ENCODE measurements at regions not wholly inside any gene's neighbourhood (a gene's known extent, or its start where the extent isn't known, plus 50 kb on each side); places are given as distances from the start of the nearest gene placed in this dataset.
A peak's percentile ranks its signal among the peaks of the same experiment; 100 is the strongest.

DNA sequence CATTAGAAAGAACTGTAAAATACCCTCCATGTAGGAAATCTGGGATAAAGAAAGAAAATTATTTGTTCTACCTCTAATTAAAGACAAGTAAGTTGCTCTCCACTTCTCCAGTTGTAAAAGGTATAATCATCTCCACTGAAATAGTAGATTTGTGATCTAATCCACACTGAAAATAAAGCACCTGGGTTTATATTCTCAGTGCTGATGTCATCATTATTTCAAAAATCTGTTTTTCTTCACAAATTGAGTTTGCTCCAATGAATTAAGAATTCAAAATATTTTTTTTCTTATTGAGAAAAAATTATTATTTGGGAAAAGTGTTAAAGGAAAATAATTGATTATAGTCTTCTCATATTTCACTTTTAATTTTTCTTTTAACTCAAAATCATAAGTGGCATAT lies 869.2 kb downstream of the SLC16A7 start:
- CTCF ChIA-PET = no interaction called here

DNA sequence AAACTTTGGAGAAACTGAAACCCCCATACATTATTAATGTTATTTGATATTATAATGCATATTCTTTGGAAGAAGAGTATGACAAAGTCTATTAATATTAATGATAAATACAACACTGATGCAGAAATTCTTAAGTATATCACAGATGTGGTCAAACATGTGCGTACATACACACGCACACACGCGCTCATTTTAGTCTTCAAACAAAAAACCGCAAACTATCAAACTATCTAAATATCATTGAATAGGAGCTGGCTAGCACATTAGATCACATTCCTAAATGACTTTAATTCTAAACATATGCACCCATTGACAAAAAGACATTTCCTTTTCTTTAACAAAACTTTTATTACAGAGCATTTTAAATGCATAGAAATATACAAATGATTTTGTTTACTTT lies 872.7 kb downstream of the SLC16A7 start:
- ChIA-PET POLR2A (no interaction called here), CTCF (no interaction called here)
- no peak for DNase-seq (ENCODE audit: extremely low spot score)
- TF ChIP-seq FOXA1 (IDR thresholded peaks at IDR 0.05) (no peak), L3MBTL2 (conservative IDR thresholded peaks at IDR 0.05) (no peak), ARNT (IDR thresholded peaks at IDR 0.05) (no peak), HDGF (IDR thresholded peaks at IDR 0.05; ENCODE audit: borderline replicate concordance) (no peak), TARDBP (IDR thresholded peaks at IDR 0.05) (no peak), BHLHE40 (IDR thresholded peaks at IDR 0.05; ENCODE audit: borderline replicate concordance) (no peak), SUZ12 (IDR thresholded peaks at IDR 0.05) (no peak), FOXK2 (IDR thresholded peaks at IDR 0.05) (no peak)
- TF ChIP-seq, protein P1, sequence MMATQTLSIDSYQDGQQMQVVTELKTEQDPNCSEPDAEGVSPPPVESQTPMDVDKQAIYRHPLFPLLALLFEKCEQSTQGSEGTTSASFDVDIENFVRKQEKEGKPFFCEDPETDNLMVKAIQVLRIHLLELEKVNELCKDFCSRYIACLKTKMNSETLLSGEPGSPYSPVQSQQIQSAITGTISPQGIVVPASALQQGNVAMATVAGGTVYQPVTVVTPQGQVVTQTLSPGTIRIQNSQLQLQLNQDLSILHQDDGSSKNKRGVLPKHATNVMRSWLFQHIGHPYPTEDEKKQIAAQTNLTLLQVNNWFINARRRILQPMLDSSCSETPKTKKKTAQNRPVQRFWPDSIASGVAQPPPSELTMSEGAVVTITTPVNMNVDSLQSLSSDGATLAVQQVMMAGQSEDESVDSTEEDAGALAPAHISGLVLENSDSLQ (IDR thresholded peaks at IDR 0.05) = no peak

More for the DNA sequence above, 869.2 kb downstream of the SLC16A7 start:
- no peak for DNase-seq (ENCODE audit: extremely low spot score)
- POLR2A ChIA-PET = no interaction called here
- TF ChIP-seq SUZ12 (IDR thresholded peaks at IDR 0.05) (no peak), ZNF384 (IDR thresholded peaks at IDR 0.05) (no peak), TARDBP (IDR thresholded peaks at IDR 0.05) (no peak), CTBP1 (IDR thresholded peaks at IDR 0.05; ENCODE audit: borderline replicate concordance) (no peak), NFRKB (IDR thresholded peaks at IDR 0.05) (no peak), HDGF (IDR thresholded peaks at IDR 0.05; ENCODE audit: borderline replicate concordance) (no peak), FOXK2 (IDR thresholded peaks at IDR 0.05) (no peak), FOXA1 (IDR thresholded peaks at IDR 0.05) (no peak), BHLHE40 (IDR thresholded peaks at IDR 0.05; ENCODE audit: borderline replicate concordance) (no peak), ARNT (IDR thresholded peaks at IDR 0.05) (no peak), L3MBTL2 (conservative IDR thresholded peaks at IDR 0.05) (no peak), ELF4 (IDR thresholded peaks at IDR 0.05) (no peak), LEF1 (IDR thresholded peaks at IDR 0.05; ENCODE audit: borderline replicate concordance) (no peak)
- TF ChIP-seq, protein P1 (IDR thresholded peaks at IDR 0.05) = no peak

DNA sequence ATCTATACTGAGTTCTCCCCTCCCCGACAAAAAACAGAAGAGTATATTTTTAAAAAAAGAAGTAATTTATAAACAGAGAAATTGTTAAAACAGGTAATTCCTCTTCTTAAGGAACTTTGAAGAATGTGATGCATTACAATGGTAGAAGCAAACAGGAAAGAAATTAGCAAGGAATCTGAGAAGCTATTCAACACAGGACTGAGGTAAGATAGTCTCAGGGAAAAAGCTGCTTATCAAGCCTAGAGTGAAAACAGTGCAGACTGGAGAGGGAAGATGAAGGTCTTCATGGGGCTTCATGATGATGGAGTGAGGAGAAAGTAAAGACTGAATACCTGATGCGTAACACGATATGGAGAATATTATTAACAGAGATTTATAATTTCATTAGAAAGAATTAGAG lies 880.0 kb downstream of the SLC16A7 start:
- ChIA-PET POLR2A (no interaction called here), CTCF (no interaction called here)
- DNase-seq (ENCODE audit: extremely low spot score) = no peak
- TF ChIP-seq ZNF384 (IDR thresholded peaks at IDR 0.05) (no peak), SP1 (IDR thresholded peaks at IDR 0.05) (no peak), FOXM1 (IDR thresholded peaks at IDR 0.05; ENCODE audit: borderline replicate concordance) (no peak), FOXA1 (IDR thresholded peaks at IDR 0.05) (no peak), ARNT (IDR thresholded peaks at IDR 0.05) (no peak), BHLHE40 (IDR thresholded peaks at IDR 0.05; ENCODE audit: borderline replicate concordance) (no peak), ELF4 (IDR thresholded peaks at IDR 0.05) (no peak), NFRKB (IDR thresholded peaks at IDR 0.05) (no peak), TARDBP (IDR thresholded peaks at IDR 0.05) (no peak), L3MBTL2 (conservative IDR thresholded peaks at IDR 0.05) (no peak), SUZ12 (IDR thresholded peaks at IDR 0.05) (no peak), FOXK2 (IDR thresholded peaks at IDR 0.05) (no peak), CTBP1 (IDR thresholded peaks at IDR 0.05; ENCODE audit: borderline replicate concordance) (no peak), LEF1 (IDR thresholded peaks at IDR 0.05; ENCODE audit: borderline replicate concordance) (no peak), HDGF (IDR thresholded peaks at IDR 0.05; ENCODE audit: borderline replicate concordance) (no peak)
- TF ChIP-seq, protein P1 (IDR thresholded peaks at IDR 0.05) = no peak

DNA sequence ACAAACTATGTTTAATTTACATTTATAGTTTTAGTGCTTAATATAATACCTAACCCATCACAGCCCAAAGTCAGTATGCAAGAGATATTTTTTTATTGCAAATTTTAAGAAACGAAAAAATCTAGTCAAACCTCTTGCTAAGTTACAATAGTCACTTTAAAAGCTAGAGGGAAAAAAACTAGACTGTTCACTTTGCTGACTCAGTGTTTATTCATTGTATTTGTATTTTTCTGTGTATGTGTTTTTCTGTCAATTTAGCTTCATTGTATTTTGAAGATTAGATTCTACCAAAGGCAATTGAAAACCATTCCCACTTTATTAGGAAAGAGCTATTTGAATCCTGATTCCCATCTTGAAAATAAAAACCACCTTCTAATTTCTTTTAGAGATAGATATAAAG lies 891.5 kb downstream of the SLC16A7 start:
- DNase-seq (ENCODE audit: extremely low spot score) = no peak
- POLR2A ChIA-PET = no interaction called here
- TF ChIP-seq ARNT (IDR thresholded peaks at IDR 0.05) = no peak
- no peak for TF ChIP-seq SUZ12 (IDR thresholded peaks at IDR 0.05)
- no peak for TF ChIP-seq FOXK2 (IDR thresholded peaks at IDR 0.05)
- no peak for TF ChIP-seq FOXM1 (IDR thresholded peaks at IDR 0.05; ENCODE audit: borderline replicate concordance)
- no peak for TF ChIP-seq BHLHE40 (IDR thresholded peaks at IDR 0.05; ENCODE audit: borderline replicate concordance)
- TF ChIP-seq SP1 (IDR thresholded peaks at IDR 0.05) = no peak
- TF ChIP-seq NFRKB (IDR thresholded peaks at IDR 0.05) = no peak
- no peak for TF ChIP-seq L3MBTL2 (conservative IDR thresholded peaks at IDR 0.05)
- no peak for TF ChIP-seq TARDBP (IDR thresholded peaks at IDR 0.05)
- TF ChIP-seq, protein P1 (IDR thresholded peaks at IDR 0.05) = no peak
- TF ChIP-seq ELF4 (IDR thresholded peaks at IDR 0.05) = no peak
- TF ChIP-seq LEF1 (IDR thresholded peaks at IDR 0.05; ENCODE audit: borderline replicate concordance) = no peak
- CTCF ChIA-PET = no interaction called here

DNA sequence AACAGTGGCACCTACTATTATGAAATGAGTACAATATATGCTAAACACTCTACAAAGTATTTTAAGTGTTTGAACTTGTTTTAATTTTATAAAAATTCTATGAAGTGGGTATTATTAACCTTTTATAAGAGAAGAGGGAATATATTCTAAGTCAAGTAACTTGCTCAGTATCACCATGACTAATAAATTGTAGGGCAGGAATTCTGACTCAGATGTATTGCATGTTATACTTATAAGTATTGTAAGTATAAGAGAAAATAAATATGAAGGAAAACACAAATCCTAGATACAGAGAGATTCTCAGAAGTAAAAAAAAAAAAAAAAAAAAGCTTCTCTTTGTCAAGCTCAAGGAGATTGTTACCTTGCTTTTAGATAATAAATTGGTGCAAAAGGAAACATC lies 893.2 kb downstream of the SLC16A7 start:
- ChIA-PET POLR2A (no interaction called here), CTCF (interaction anchor here (0.8 kb wide), 1 partner anchor 12 kb away, joined by 3 read pairs; no protein-coding TSS in a partner anchor)
- DNase-seq (ENCODE audit: extremely low spot score) = no peak
- no peak for TF ChIP-seq LEF1 (IDR thresholded peaks at IDR 0.05; ENCODE audit: borderline replicate concordance)
- TF ChIP-seq ZNF384 (IDR thresholded peaks at IDR 0.05) = no peak
- no peak for TF ChIP-seq HDGF (IDR thresholded peaks at IDR 0.05; ENCODE audit: borderline replicate concordance)
- TF ChIP-seq FOXK2 (IDR thresholded peaks at IDR 0.05) = no peak
- no peak for TF ChIP-seq ARNT (IDR thresholded peaks at IDR 0.05)
- TF ChIP-seq ELF4 (IDR thresholded peaks at IDR 0.05) = no peak
- TF ChIP-seq BHLHE40 (IDR thresholded peaks at IDR 0.05; ENCODE audit: borderline replicate concordance) = no peak
- TF ChIP-seq FOXM1 (IDR thresholded peaks at IDR 0.05; ENCODE audit: borderline replicate concordance) = no peak
- TF ChIP-seq CTBP1 (IDR thresholded peaks at IDR 0.05; ENCODE audit: borderline replicate concordance) = no peak
- TF ChIP-seq NFRKB (IDR thresholded peaks at IDR 0.05) = no peak

DNA sequence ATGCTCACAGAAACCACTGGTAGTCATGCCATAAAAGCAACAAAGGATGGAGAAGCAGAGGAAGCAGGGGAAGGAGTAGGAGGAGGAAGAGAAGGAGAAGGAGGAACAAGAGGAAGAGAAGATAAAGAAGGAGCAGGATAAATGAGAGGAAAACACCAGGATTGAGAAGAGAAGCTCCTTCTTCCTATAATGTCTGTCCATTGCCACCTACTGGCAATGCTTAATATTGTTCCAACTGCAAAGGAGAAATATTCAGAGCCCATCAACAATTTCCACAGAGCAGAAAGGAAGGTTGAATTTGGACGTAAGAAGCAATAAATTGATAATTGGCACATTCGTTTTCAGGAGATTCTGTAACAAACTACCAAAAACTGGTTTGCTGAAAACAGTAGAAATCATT lies 898.4 kb downstream of the SLC16A7 start:
- TF ChIP-seq, protein P1 (IDR thresholded peaks at IDR 0.05) = no peak
- TF ChIP-seq TARDBP (IDR thresholded peaks at IDR 0.05) (no peak), CTBP1 (IDR thresholded peaks at IDR 0.05; ENCODE audit: borderline replicate concordance) (no peak), FOXM1 (IDR thresholded peaks at IDR 0.05; ENCODE audit: borderline replicate concordance) (no peak), FOXA1 (IDR thresholded peaks at IDR 0.05) (no peak), NFRKB (IDR thresholded peaks at IDR 0.05) (no peak), SP1 (IDR thresholded peaks at IDR 0.05) (no peak), ELF4 (IDR thresholded peaks at IDR 0.05) (no peak), ZNF384 (IDR thresholded peaks at IDR 0.05) (no peak), L3MBTL2 (conservative IDR thresholded peaks at IDR 0.05) (no peak), LEF1 (IDR thresholded peaks at IDR 0.05; ENCODE audit: borderline replicate concordance) (no peak), SUZ12 (IDR thresholded peaks at IDR 0.05) (no peak), ARNT (IDR thresholded peaks at IDR 0.05) (no peak), BHLHE40 (IDR thresholded peaks at IDR 0.05; ENCODE audit: borderline replicate concordance) (no peak), FOXK2 (IDR thresholded peaks at IDR 0.05) (no peak), HDGF (IDR thresholded peaks at IDR 0.05; ENCODE audit: borderline replicate concordance) (no peak)
- DNase-seq (ENCODE audit: extremely low spot score) = peak; percentile 11
- ChIA-PET CTCF (no interaction called here), POLR2A (no interaction called here)

All from HEK293T (cell line).